ENCODE measurements at regions not wholly inside any gene's neighbourhood (a gene's known extent, or its start where the extent isn't known, plus 50 kb on each side); places are given as distances from the start of the nearest gene placed in this dataset.
A peak's percentile ranks its signal among the peaks of the same experiment; 100 is the strongest.

- DNase-seq (ENCODE audit: low read depth, low spot score): no peak
- peaks cover 41% of the 10 kb centered on the region for H3K27me3 Mint-ChIP-seq (ENCODE audit: low read depth)
- H3K4me3 Mint-ChIP-seq: no peak overlapping the region
- H3K9me3 Mint-ChIP-seq: no peaks in the 10 kb centered on the region
- H3K36me3 Mint-ChIP-seq (ENCODE audit: low read depth): no peaks in the 10 kb centered on the region
- no peak overlapping the region for H3K27ac Mint-ChIP-seq (ENCODE audit: unreplicated experiment)
- peaks cover 13% of the 10 kb centered on the region for H3K4me1 Mint-ChIP-seq
- no peak for TF ChIP-seq CTCF (conservative IDR thresholded peaks at IDR 0.05)
Measured at GRCh38 chr21:32915099-32915498, 110.6 kb upstream of the OLIG2 start.

- H3K27ac Mint-ChIP-seq (ENCODE audit: unreplicated experiment): no peak overlapping the region
- peaks cover 13% of the 10 kb centered on the region for H3K4me1 Mint-ChIP-seq
- no peak for TF ChIP-seq CTCF (conservative IDR thresholded peaks at IDR 0.05)
- H3K4me3 Mint-ChIP-seq: no peak overlapping the region
- DNase-seq (ENCODE audit: low read depth, low spot score): no peak
- no peaks in the 10 kb centered on the region for H3K36me3 Mint-ChIP-seq (ENCODE audit: low read depth)
- peaks cover 41% of the 10 kb centered on the region for H3K27me3 Mint-ChIP-seq (ENCODE audit: low read depth)
- no peaks in the 10 kb centered on the region for H3K9me3 Mint-ChIP-seq
Measured at GRCh38 chr21:32916088-32916487, 109.6 kb upstream of the OLIG2 start.

GRCh38 chr21:32916522-32917099 lies 109.1 kb upstream of the OLIG2 start:
- Mint-ChIP-seq H3K9me3 (no peaks in the 10 kb centered on the region), H3K36me3 (ENCODE audit: low read depth) (no peaks in the 10 kb centered on the region), H3K4me3 (no peak overlapping the region), H3K27me3 (ENCODE audit: low read depth) (peaks cover 37% of the 10 kb centered on the region), H3K27ac (ENCODE audit: unreplicated experiment) (no peak overlapping the region), H3K4me1 (peaks cover 13% of the 10 kb centered on the region)
- no peak for DNase-seq (ENCODE audit: low read depth, low spot score)
- peak; percentile 33 for TF ChIP-seq CTCF (conservative IDR thresholded peaks at IDR 0.05)

- no peak overlapping the region for H3K4me3 Mint-ChIP-seq
- H3K9me3 Mint-ChIP-seq: peaks cover 4% of the 10 kb centered on the region
- peaks cover 13% of the 10 kb centered on the region for H3K4me1 Mint-ChIP-seq
- H3K36me3 Mint-ChIP-seq (ENCODE audit: low read depth): peaks cover 3% of the 10 kb centered on the region
- H3K27ac Mint-ChIP-seq (ENCODE audit: unreplicated experiment): no peak overlapping the region
- peaks cover 39% of the 10 kb centered on the region for H3K27me3 Mint-ChIP-seq (ENCODE audit: low read depth)
- no peak for DNase-seq (ENCODE audit: low read depth, low spot score)
- TF ChIP-seq CTCF (conservative IDR thresholded peaks at IDR 0.05): no peak
Measured at GRCh38 chr21:32917362-32918135, 108.2 kb upstream of the OLIG2 start.

- H3K27ac Mint-ChIP-seq (ENCODE audit: unreplicated experiment): peak overlapping the region; percentile 17
- H3K36me3 Mint-ChIP-seq (ENCODE audit: low read depth): peaks cover 3% of the 10 kb centered on the region
- peaks cover 7% of the 10 kb centered on the region for H3K9me3 Mint-ChIP-seq
- H3K4me1 Mint-ChIP-seq: peaks cover 13% of the 10 kb centered on the region
- H3K27me3 Mint-ChIP-seq (ENCODE audit: low read depth): peaks cover 39% of the 10 kb centered on the region
- no peak for TF ChIP-seq CTCF (conservative IDR thresholded peaks at IDR 0.05)
- DNase-seq (ENCODE audit: low read depth, low spot score): no peak
- no peak overlapping the region for H3K4me3 Mint-ChIP-seq
Measured at GRCh38 chr21:32918478-32919120, 107.1 kb upstream of the OLIG2 start.

All from neural crest cell (in vitro differentiated cells).